GM19239 (cell line): ENCODE measurements at regions not wholly inside any gene's neighbourhood (a gene's known extent, or its start where the extent isn't known, plus 50 kb on each side); places are given as distances from the start of the nearest gene placed in this dataset.
"Not testable (repeated sequence)": the region's sequence is repeated elsewhere in the genome, so short reads cannot be mapped to it uniquely, and the experiment has no call there.

Source experiments
- DNase-seq: peaks from one replicate; pipeline ENCODE4 v3.0.0; 2011; ENCODE audit warnings: low spot score; ENCODE audit not compliant: insufficient read length
- FAIRE-seq: peaks from 2 replicates; lab custom pipeline; 2011; peaks lifted over from hg19 to GRCh38; lab: Jason Lieb, UNC

DNA sequence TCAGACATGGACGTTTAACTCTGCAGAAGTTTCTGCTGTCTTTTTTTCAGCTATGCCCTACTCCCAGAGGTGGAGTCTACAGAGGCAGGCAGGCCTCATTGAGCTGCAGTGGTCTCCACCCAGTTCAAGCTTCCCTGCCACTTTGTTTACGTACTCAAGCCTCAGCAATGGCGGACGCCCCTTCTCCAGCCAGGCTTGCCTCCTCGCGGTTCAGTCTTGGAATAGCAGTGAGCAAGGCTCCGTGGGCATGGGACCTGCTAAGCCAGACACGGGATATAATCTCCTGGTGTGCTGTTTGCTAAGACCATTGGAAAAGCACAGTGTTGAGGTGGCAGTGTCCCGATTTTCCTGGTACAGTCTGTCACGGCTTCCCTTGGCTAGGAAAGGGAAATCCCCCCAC lies 496.2 kb upstream of the UBE2E2 start:
- DNase-seq, FAIRE-seq: not testable (repeated sequence)

- FAIRE-seq = no peak
Observed at GRCh38 chr3:22713936-22714335, 489.2 kb upstream of the UBE2E2 start.

DNA sequence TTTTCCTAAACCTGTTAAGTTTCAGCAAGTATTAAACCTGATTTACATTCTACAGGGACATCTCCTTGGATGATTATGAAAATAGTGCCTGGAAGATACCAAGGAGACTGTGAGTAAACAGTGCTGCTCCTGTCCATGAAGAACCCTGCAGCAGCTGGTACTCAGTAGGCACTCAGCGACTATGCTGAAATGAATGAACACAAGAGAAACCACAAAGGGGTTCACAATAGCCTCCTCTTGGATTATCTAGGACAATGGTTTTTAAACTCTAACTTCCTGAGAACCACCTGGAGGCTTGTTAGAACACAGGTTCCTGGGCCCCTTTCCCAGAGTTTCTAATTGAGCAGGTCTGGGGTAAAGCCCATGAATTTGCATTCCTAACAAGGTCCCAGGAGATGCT lies 488.4 kb upstream of the UBE2E2 start:
- FAIRE-seq = no peak
- no peak for DNase-seq

More at GRCh38 chr3:22713936-22714335, 489.2 kb upstream of the UBE2E2 start:
- no peak for DNase-seq

- DNase-seq (no peak), FAIRE-seq (no peak)
Observed at GRCh38 chr3:22720596-22720995, 482.5 kb upstream of the UBE2E2 start.

DNA sequence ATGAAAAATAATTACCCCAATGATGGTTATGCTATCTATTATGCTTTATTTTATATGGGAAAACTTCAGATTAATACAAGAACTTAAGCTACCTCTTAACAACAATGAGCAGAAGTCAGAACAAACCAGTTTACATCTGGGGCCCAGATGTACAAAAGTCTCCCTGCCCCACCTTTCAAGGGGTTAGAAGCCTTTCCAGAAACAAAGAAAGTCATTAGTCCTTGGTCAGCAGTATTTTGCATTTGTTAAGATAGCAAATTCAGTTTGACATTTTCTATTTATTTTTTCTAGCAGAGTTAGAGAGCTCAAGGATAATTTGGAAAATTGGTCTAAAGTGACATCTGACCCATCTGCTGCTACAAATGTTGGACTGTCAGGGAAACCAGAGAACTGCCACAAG lies 478.7 kb upstream of the UBE2E2 start:
- FAIRE-seq (no peak), DNase-seq (no peak)

DNA sequence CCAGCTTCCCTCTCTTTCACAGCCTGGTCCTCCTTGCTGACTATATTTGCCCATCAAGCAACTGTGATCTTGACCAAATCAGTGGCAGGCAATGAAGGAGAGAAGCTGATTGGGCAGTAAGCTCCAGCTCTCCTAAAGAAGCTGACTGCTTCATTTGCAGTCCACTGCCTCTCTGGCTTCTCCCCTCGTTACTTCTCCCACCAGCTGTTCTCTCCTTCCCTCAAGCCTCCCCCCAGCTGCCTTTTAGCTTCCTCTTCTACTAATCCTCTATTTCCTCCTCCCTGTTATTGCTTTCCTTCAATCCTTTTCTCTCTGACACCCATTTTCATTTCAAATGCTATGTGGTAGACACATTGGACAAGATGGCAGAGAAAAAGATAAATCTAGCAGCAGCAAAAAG lies 474.7 kb upstream of the UBE2E2 start:
- DNase-seq (no peak), FAIRE-seq (no peak)

GRCh38 chr3:22729212-22729611 lies 473.9 kb upstream of the UBE2E2 start:
- FAIRE-seq (no peak), DNase-seq (no peak)

GRCh38 chr3:22729981-22730380 lies 473.1 kb upstream of the UBE2E2 start:
- DNase-seq = no peak
- FAIRE-seq = no peak

- FAIRE-seq (no peak), DNase-seq (no peak)
Observed at GRCh38 chr3:22730701-22731100, 472.4 kb upstream of the UBE2E2 start.

DNA sequence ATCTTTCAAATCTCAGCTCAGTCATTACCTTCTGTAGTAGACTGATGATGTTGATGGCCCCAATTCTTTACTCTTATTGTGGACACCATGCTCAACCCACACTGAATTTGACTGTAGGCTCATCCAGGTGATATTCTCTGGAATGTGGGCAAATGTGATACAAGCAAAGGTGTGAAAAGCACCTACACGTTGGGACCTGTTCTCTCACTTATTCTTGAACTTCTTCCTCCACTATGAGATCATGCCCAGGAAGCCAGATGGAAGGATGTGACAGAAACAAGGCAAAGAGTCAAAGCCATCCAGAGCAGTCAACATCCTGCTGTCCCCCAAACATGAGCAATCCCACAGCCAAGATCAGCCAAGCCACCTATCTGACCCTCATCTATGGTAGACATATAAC lies 471.2 kb upstream of the UBE2E2 start:
- DNase-seq = no peak
- FAIRE-seq = no peak

DNA sequence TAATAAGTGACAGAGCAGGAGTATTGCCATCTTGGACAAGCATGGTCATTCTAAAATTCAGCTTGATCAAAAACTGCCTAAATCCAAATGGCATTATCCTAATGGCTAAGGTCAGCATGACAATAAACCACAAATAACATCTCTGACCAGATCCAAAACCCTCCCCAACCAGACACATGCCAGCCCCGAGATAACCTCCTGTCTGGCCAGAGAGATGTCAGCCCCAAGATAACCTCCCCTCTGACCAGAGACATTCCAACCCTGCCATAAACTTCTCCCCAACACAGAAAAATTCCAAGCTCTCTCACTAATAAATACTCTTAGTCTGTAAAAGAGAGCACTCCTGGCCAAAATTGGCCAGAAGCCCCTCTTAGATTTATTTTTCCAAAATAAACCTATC lies 470.5 kb upstream of the UBE2E2 start:
- no peak for FAIRE-seq
- no peak for DNase-seq

DNA sequence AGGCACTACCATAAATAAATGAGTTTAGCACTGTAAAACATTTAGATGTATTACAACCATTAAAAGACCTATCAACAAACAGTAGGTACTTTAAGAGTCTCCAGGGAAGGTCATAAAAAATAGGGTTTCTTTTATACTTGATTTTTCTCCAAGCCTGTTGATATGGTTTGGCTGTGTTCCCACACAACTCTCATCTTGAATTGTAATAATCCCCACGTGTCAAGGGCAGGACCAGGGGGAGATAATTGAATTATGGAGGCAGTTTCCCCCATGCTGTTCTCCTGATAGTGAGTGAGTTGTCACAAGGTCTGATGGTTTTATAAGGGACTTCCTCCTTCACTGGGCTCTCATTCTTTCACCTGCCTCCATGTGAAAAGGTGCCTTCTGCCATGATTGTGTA lies 468.9 kb upstream of the UBE2E2 start:
- no peak for FAIRE-seq
- DNase-seq = no peak

DNA sequence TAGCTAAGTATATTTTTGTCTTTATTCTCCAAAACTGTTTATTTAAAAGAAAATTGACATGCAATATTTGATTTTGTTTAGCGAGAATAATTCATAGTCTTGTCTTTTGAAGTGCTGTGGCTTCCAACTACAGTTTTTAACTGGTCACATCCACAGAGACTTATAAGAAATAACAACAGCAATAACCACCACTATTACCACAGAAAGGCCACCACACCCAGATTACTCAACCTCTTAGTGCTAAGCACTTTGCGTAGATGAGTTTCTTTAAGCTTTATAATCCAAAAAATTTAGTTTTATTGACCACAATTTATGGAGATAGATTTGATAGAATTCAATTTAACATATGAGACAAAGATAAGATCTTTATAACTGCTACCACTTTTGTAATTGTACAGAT lies 468.4 kb upstream of the UBE2E2 start:
- FAIRE-seq = no peak
- no peak for DNase-seq

DNA sequence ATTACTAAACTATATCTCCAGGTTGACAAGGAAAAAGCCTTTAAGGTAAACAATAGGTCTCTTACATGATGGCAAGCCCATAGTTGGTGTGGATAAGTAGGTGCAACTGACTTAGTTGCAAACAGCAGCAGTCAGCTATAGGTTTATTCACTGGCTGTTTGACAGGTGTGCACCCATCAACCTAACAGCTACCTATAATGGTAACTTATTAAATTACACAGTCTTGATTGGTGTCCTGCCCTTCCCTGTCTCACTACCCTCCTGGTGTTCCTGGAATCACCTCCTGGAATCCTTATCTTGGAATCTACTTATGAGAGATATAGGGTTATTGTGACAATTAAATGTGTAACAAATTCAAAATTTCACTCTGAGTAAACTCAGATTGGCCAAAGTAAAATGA lies 467.8 kb upstream of the UBE2E2 start:
- DNase-seq (no peak), FAIRE-seq (no peak)

GRCh38 chr3:22743386-22743785 lies 459.7 kb upstream of the UBE2E2 start:
- not testable (repeated sequence) for FAIRE-seq, DNase-seq

DNA sequence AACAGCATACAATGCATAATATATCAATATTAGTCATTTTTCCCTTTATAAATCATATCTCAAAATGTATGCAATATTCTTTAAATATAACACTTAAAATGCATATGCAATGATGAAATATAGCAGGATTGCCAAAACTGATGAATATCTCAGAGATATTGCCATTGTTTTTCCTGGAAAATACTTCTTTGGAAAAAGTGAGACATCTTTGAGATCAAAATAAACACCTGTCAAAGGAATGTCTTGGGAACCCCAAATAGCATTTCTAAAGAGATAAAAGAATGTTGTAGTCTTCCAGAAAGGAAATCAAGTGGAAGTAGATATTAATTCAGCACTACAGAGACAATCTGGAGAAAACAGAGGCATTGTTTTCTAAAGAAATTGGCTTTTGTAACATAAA lies 457.8 kb upstream of the UBE2E2 start:
- FAIRE-seq (no peak), DNase-seq (no peak)

DNA sequence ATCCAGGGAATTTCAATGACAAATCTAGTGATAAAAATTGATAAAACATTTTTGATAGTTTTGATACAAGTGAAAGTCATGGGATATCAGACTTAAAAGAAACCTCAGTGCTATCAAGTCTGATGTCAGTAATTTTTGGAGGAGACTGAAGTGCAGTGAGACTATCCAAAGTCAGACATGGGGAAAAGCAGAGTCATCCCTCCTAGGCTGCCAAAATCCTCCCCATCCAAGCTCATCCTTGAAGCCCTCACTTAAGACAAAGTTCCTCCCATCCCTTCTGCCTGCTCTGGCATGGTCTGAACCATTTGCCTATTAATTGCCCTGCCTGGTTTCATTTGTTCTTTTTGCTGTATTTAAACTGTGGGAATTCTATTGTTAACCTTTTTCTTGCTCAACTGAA lies 456.9 kb upstream of the UBE2E2 start:
- DNase-seq (no peak), FAIRE-seq (no peak)

- FAIRE-seq (no peak), DNase-seq (no peak)
Observed at GRCh38 chr3:22748453-22749045, 454.6 kb upstream of the UBE2E2 start.

GRCh38 chr3:22759636-22760310 lies 443.4 kb upstream of the UBE2E2 start:
- DNase-seq = no peak
- FAIRE-seq = no peak

GRCh38 chr3:22765679-22766078 lies 437.4 kb upstream of the UBE2E2 start:
- FAIRE-seq (no peak), DNase-seq (no peak)

- DNase-seq (no peak), FAIRE-seq (no peak)
Observed at GRCh38 chr3:22777834-22778233, 425.3 kb upstream of the UBE2E2 start.

- FAIRE-seq (no peak), DNase-seq (no peak)
Observed at GRCh38 chr3:22779737-22780136, 423.4 kb upstream of the UBE2E2 start.
